Esophagus squamous epithelium (tissue), 4 donors: ENCODE measurements at regions not wholly inside any gene's neighbourhood (a gene's known extent, or its start where the extent isn't known, plus 50 kb on each side); places are given as distances from the start of the nearest gene placed in this dataset.
"Not testable (repeated sequence)": the region's sequence is repeated elsewhere in the genome, so short reads cannot be mapped to it uniquely, and the experiment has no call there.

ENCODE experiments used
- POLR2A ChIP-seq, 4 donors: fragments of 450-650 bp; IDR thresholded peaks; one replicate each; pipeline ENCODE4 v1.6.1; 2017; ENCODE audit warnings: antibody characterized with exemption in 4 of 4, mild to moderate bottlenecking in 4 of 4, moderate library complexity in 3 of 4
- TF ChIP-seq, protein P1 (sequence below), 6 experiments: fragments of 450-650 bp in 4 of 6; fragments of 200-600 bp in 2 of 6; sonication (generic) in 2 of 6; IDR thresholded peaks; one replicate each; pipeline ENCODE4 v1.5.1; 2016 to 2019; ENCODE audit warnings: antibody characterized with exemption in 6 of 6, mild to moderate bottlenecking in 4 of 6, moderate library complexity in 4 of 6

GRCh38 chr12:67719303-67719702, 70.8 kb downstream of the DYRK2 start:
- TF ChIP-seq, protein P1, sequence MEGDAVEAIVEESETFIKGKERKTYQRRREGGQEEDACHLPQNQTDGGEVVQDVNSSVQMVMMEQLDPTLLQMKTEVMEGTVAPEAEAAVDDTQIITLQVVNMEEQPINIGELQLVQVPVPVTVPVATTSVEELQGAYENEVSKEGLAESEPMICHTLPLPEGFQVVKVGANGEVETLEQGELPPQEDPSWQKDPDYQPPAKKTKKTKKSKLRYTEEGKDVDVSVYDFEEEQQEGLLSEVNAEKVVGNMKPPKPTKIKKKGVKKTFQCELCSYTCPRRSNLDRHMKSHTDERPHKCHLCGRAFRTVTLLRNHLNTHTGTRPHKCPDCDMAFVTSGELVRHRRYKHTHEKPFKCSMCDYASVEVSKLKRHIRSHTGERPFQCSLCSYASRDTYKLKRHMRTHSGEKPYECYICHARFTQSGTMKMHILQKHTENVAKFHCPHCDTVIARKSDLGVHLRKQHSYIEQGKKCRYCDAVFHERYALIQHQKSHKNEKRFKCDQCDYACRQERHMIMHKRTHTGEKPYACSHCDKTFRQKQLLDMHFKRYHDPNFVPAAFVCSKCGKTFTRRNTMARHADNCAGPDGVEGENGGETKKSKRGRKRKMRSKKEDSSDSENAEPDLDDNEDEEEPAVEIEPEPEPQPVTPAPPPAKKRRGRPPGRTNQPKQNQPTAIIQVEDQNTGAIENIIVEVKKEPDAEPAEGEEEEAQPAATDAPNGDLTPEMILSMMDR (IDR thresholded peaks at IDR 0.05), result not testable (repeated sequence)
- not testable (repeated sequence) for TF ChIP-seq POLR2A (IDR thresholded peaks at IDR 0.05)
